Lung (tissue), 11 donors: ENCODE measurements at regions not wholly inside any gene's neighbourhood (a gene's known extent, or its start where the extent isn't known, plus 50 kb on each side); places are given as distances from the start of the nearest gene placed in this dataset.

ENCODE experiments used
- ATAC-seq: fragments of 200-7000 bp; cut with Tn5 transposase; one replicate; pipeline ENCODE4 v1.9.1; 2020; ENCODE audit warnings: moderate number of reproducible peaks; ENCODE audit not compliant: insufficient read depth, low FRiP score
- DNase-seq, 3 donors: peaks; one replicate each; pipeline ENCODE4 v3.0.0-alpha.2; 2013 to 2017
- H3K27ac ChIP-seq, 2 donors: one replicate each; pipeline ENCODE4 v1.5.1; 2013; ENCODE audit warnings: mild to moderate bottlenecking in 2 of 2, moderate library complexity in 2 of 2, control low read depth in 1 of 2, inconsistent platforms in 1 of 2, low read depth in 1 of 2, low read length in 1 of 2
- H3K27me3 ChIP-seq, 3 donors: one replicate each; pipeline ENCODE4 v1.5.1; 2013; ENCODE audit warnings: low read length in 2 of 3; ENCODE audit not compliant: control insufficient read depth in 3 of 3, insufficient read depth in 3 of 3
- H3K36me3 ChIP-seq, 4 donors: one replicate each; pipeline ENCODE4 v1.5.1; 2013; ENCODE audit warnings: low read length in 4 of 4, mild to moderate bottlenecking in 1 of 4, moderate library complexity in 1 of 4; ENCODE audit not compliant: control insufficient read depth in 4 of 4, insufficient read depth in 4 of 4
- H3K4me1 ChIP-seq, 5 donors: one replicate each; pipeline ENCODE4 v1.5.1; 2013; ENCODE audit warnings: low read length in 5 of 5, mild to moderate bottlenecking in 2 of 5, moderate library complexity in 1 of 5; ENCODE audit not compliant: control insufficient read depth in 5 of 5, insufficient read depth in 5 of 5
- H3K4me3 ChIP-seq: one replicate; pipeline ENCODE4 v1.5.1; 2013; ENCODE audit warnings: mild to moderate bottlenecking, control low read depth, moderate library complexity
- H3K9ac ChIP-seq, 2 donors: one replicate each; pipeline ENCODE4 v1.5.1; 2013; ENCODE audit warnings: low read length in 2 of 2, control low read depth in 1 of 2; ENCODE audit not compliant: insufficient read depth in 1 of 2
- H3K9me3 ChIP-seq, 4 donors: one replicate each; pipeline ENCODE4 v1.5.1; 2013; ENCODE audit warnings: low read length in 3 of 4, mild to moderate bottlenecking in 1 of 4, moderate library complexity in 1 of 4; ENCODE audit not compliant: control insufficient read depth in 4 of 4, insufficient read depth in 3 of 4
- CTCF ChIP-seq: IDR thresholded peaks from 2 replicates; pipeline ENCODE4 v1.5.1; 2012; ENCODE audit warnings: mild to moderate bottlenecking; ENCODE audit errors: control extremely low read depth, extremely low read depth
- WGBS, 2 donors: extraction: QIAGEN DNeasy Blood & Tissue Kit; methylation state at CpG; one replicate each; pipeline ENCODE4 v1.1.7; 2013; 5-methylcytosine and 5-hydroxymethylcytosine counted together
- donor health status: control.
- donor health status: control.
- donor health status: Bipolar disorder and iron deficiency.
- donor health status: healthy.
- donor health status: DM: yes; HTN: yes; CAD: no.

- TF ChIP-seq CTCF: peak; percentile 1
- no peaks in the 10 kb centered on the region for H3K9me3 ChIP-seq
- H3K27ac ChIP-seq: no peak overlapping the region
- ATAC-seq: no peak
- H3K36me3 ChIP-seq: no peaks in the 10 kb centered on the region
- DNase-seq: peak in 2 of 3 donors; percentile 45 to 55
- WGBS, 2 donors: 20 to 29% methylated on average over 2 of the region's 2 CpGs
- no peak overlapping the region for H3K4me3 ChIP-seq
- no peak overlapping the region for H3K9ac ChIP-seq
- H3K4me1 ChIP-seq: peaks cover 0 to 12% (median 0%) of the 10 kb centered on the region in 5 donors
- no peaks in the 10 kb centered on the region for H3K27me3 ChIP-seq
These were observed 350.6 kb downstream of the TFEC start for GRCh38 chr7:115679976-115680375.

- Histone ChIP-seq H3K9me3 (no peaks in the 10 kb centered on the region), H3K27ac (no peak overlapping the region), H3K9ac (no peak overlapping the region), H3K4me1 (peaks cover 0 to 12% (median 0%) of the 10 kb centered on the region in 5 donors), H3K36me3 (no peaks in the 10 kb centered on the region), H3K4me3 (no peak overlapping the region), H3K27me3 (no peaks in the 10 kb centered on the region)
- TF ChIP-seq CTCF: no peak
- 91 to 92% methylated on average over 4 of the region's 4 CpGs for WGBS, 2 donors
- DNase-seq: no peak
- ATAC-seq: no peak
These were observed 351.1 kb downstream of the TFEC start for GRCh38 chr7:115679423-115679822.

- no peak for ATAC-seq
- peaks cover 0 to 12% (median 0%) of the 10 kb centered on the region in 5 donors for H3K4me1 ChIP-seq
- TF ChIP-seq CTCF: no peak
- H3K4me3 ChIP-seq: no peak overlapping the region
- WGBS, 2 donors: 60 to 72% methylated on average over 12 of the region's 12 CpGs
- H3K36me3 ChIP-seq: no peaks in the 10 kb centered on the region
- H3K9me3 ChIP-seq: no peaks in the 10 kb centered on the region
- H3K27me3 ChIP-seq: no peaks in the 10 kb centered on the region
- no peak overlapping the region for H3K9ac ChIP-seq
- no peak overlapping the region for H3K27ac ChIP-seq
- DNase-seq: peak; percentile 26 to 61 (median 57)
These were observed 352.2 kb downstream of the TFEC start for GRCh38 chr7:115678086-115678982.
